Transverse colon (tissue), 4 donors: ENCODE measurements at regions not wholly inside any gene's neighbourhood (a gene's known extent, or its start where the extent isn't known, plus 50 kb on each side); places are given as distances from the start of the nearest gene placed in this dataset.

ENCODE experiments used
- CTCF ChIP-seq, 5 experiments: fragments of 200-600 bp in 3 of 5; fragments of 450-650 bp in 2 of 5; sonication (generic) in 3 of 5; IDR thresholded peaks; 1 replicate in 2 of 5; 2 replicates in 3 of 5; pipeline ENCODE4 v1.5.1; 2016 to 2017; ENCODE audit warnings: antibody characterized with exemption in 5 of 5, inconsistent platforms in 3 of 5, mild to moderate bottlenecking in 2 of 5, moderate library complexity in 1 of 5
- EP300 ChIP-seq: sonication (generic); formaldehyde crosslinking; IDR thresholded peaks from one replicate; pipeline ENCODE4 v1.6.1; 2017; ENCODE audit warnings: antibody characterized with exemption, low read depth
- POLR2A ChIP-seq: fragments of 450-650 bp; IDR thresholded peaks from one replicate; pipeline ENCODE4 v1.6.1; 2016; ENCODE audit warnings: antibody characterized with exemption, mild to moderate bottlenecking, moderate library complexity
- POLR2AphosphoS5 ChIP-seq, 3 donors: sonication (generic); formaldehyde crosslinking; IDR thresholded peaks; one replicate each; pipeline ENCODE4 v1.6.1; 2016; ENCODE audit warnings: antibody characterized with exemption in 3 of 3

DNA sequence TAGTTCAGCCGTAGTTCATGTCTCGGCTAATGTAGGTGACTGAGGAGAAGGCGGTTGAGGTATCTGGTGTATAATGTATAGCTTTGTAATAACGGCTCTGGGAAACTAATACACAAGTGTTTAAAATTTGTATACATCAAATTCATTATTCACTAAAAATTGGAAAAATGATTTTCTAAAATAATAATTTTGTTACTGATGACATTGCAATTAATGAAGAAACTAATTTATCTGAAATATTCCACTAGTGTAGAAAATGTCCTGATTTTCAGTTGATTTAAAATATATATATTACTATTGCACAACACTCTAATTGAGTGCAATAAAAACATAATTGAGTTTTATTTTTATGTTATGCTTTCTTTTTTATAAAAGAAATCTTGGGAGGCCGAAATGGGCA is 823.0 kb downstream of the TAF11L14 start:
- TF ChIP-seq POLR2A (no peak), CTCF (IDR thresholded peaks at IDR 0.05) (no peak), EP300 (no peak), POLR2AphosphoS5 (IDR thresholded peaks at IDR 0.05) (no peak)
